Activated CD4-positive, alpha-beta T cell treated with anti-CD3 and anti-CD28 coated beads, Interleukin-2, amount 50 U/mL, for 4 hours (primary cell): ENCODE measurements at regions not wholly inside any gene's neighbourhood (a gene's known extent, or its start where the extent isn't known, plus 50 kb on each side); places are given as distances from the start of the nearest gene placed in this dataset.
"Not testable (repeated sequence)": the region's sequence is repeated elsewhere in the genome, so short reads cannot be mapped to it uniquely, and the experiment has no call there.

Source experiments
- DNase-seq, 2 experiments: peaks; one replicate each; pipeline ENCODE4 v3.0.0-alpha.2; 2020

- DNase-seq: no peak
Measured at GRCh38 chr5:41995193-41995592, 70.1 kb downstream of the FBXO4 start.

GRCh38 chr5:42001673-42002072 is 76.6 kb downstream of the FBXO4 start:
- no peak for DNase-seq

GRCh38 chr5:42003852-42004251 is 78.8 kb downstream of the FBXO4 start:
- not testable (repeated sequence) for DNase-seq

GRCh38 chr5:42005561-42006153 is 80.6 kb downstream of the FBXO4 start:
- no peak for DNase-seq

- DNase-seq: no peak
Measured at GRCh38 chr5:42013561-42013960, 88.5 kb downstream of the FBXO4 start.

- no peak for DNase-seq
Measured at GRCh38 chr5:42015254-42015653, 90.2 kb downstream of the FBXO4 start.

GRCh38 chr5:42015681-42016080 is 90.6 kb downstream of the FBXO4 start:
- no peak for DNase-seq

- DNase-seq: no peak
Measured at GRCh38 chr5:42020788-42021530, 95.9 kb downstream of the FBXO4 start.

- no peak for DNase-seq
Measured at GRCh38 chr5:42021923-42022322, 96.8 kb downstream of the FBXO4 start.

- no peak for DNase-seq
Measured at GRCh38 chr5:42022383-42022972, 97.4 kb downstream of the FBXO4 start.

- no peak for DNase-seq
Measured at GRCh38 chr5:42026446-42026845, 101.4 kb downstream of the FBXO4 start.

GRCh38 chr5:42032137-42032536 is 107.1 kb downstream of the FBXO4 start:
- DNase-seq: no peak

- no peak for DNase-seq
Measured at GRCh38 chr5:42035526-42035925, 110.4 kb downstream of the FBXO4 start.

GRCh38 chr5:42036379-42036778 is 111.3 kb downstream of the FBXO4 start:
- no peak for DNase-seq

GRCh38 chr5:42037379-42037932 is 112.4 kb downstream of the FBXO4 start:
- no peak for DNase-seq

- no peak for DNase-seq
Measured at GRCh38 chr5:42043400-42043799, 118.3 kb downstream of the FBXO4 start.

GRCh38 chr5:42057254-42057690 is 132.2 kb downstream of the FBXO4 start:
- DNase-seq: peak; percentile 44 to 47

GRCh38 chr5:42059291-42059690 is 134.2 kb downstream of the FBXO4 start:
- DNase-seq: no peak

GRCh38 chr5:42059778-42060464 is 134.8 kb downstream of the FBXO4 start:
- no peak for DNase-seq

- no peak for DNase-seq
Measured at GRCh38 chr5:42061121-42061520, 136.0 kb downstream of the FBXO4 start.

GRCh38 chr5:42064821-42065220 is 139.7 kb downstream of the FBXO4 start:
- DNase-seq: no peak

GRCh38 chr5:42066131-42066530 is 141.1 kb downstream of the FBXO4 start:
- no peak for DNase-seq

GRCh38 chr5:42074353-42074752 is 149.3 kb downstream of the FBXO4 start:
- DNase-seq: no peak
